ENCODE measurements at regions not wholly inside any gene's neighbourhood (a gene's known extent, or its start where the extent isn't known, plus 50 kb on each side); places are given as distances from the start of the nearest gene placed in this dataset.

GRCh38 chr4:19401301-19402080 lies 850.2 kb upstream of the SLIT2 start:
- Histone ChIP-seq H3K27ac (replicated peaks) (no peak overlapping the region), H3K4me3 (replicated peaks; ENCODE audit: insufficient read depth, low read length) (no peak overlapping the region), H3K27me3 (ENCODE audit: insufficient read depth, poor library complexity, severe bottlenecking) (no peaks in the 10 kb centered on the region)
- TF ChIP-seq POLR2AphosphoS5 (IDR thresholded peaks at IDR 0.05; ENCODE audit: low read depth) (no peak), CTCF (IDR thresholded peaks at IDR 0.05; ENCODE audit: insufficient read depth, low read length) (no peak), SPI1 (IDR thresholded peaks at IDR 0.05; ENCODE audit: borderline replicate concordance, low read depth) (no peak), GABPA (IDR thresholded peaks at IDR 0.05; ENCODE audit: low read depth) (no peak)
- TF ChIP-seq, protein P1, sequence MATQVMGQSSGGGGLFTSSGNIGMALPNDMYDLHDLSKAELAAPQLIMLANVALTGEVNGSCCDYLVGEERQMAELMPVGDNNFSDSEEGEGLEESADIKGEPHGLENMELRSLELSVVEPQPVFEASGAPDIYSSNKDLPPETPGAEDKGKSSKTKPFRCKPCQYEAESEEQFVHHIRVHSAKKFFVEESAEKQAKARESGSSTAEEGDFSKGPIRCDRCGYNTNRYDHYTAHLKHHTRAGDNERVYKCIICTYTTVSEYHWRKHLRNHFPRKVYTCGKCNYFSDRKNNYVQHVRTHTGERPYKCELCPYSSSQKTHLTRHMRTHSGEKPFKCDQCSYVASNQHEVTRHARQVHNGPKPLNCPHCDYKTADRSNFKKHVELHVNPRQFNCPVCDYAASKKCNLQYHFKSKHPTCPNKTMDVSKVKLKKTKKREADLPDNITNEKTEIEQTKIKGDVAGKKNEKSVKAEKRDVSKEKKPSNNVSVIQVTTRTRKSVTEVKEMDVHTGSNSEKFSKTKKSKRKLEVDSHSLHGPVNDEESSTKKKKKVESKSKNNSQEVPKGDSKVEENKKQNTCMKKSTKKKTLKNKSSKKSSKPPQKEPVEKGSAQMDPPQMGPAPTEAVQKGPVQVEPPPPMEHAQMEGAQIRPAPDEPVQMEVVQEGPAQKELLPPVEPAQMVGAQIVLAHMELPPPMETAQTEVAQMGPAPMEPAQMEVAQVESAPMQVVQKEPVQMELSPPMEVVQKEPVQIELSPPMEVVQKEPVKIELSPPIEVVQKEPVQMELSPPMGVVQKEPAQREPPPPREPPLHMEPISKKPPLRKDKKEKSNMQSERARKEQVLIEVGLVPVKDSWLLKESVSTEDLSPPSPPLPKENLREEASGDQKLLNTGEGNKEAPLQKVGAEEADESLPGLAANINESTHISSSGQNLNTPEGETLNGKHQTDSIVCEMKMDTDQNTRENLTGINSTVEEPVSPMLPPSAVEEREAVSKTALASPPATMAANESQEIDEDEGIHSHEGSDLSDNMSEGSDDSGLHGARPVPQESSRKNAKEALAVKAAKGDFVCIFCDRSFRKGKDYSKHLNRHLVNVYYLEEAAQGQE (IDR thresholded peaks at IDR 0.05; ENCODE audit: insufficient replicate concordance, low read depth): no peak
- DNase-seq (ENCODE audit: low read depth in 1 of 2, low spot score in 1 of 2): no peak

DNA sequence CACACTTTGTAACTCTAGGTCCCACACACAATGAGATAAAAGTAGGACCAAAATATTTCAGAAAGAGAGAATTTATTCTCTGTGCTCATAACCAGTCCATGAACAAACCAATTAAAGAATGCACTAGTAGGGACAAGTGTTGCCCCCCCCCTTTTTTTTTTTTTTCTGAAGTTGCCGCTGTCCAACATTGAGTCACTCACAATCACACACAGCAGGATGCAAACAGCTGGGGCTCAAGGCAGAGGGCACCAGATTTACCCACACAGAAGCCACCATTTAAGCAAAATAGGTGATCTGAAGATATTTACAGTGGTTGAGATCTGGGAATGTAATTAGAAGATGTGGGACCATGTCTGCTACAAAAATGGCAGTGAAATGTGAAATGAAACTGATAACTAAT lies 850.9 kb upstream of the SLIT2 start:
- TF ChIP-seq, protein P1 (IDR thresholded peaks at IDR 0.05; ENCODE audit: insufficient replicate concordance, low read depth): no peak
- TF ChIP-seq CTCF (IDR thresholded peaks at IDR 0.05; ENCODE audit: insufficient read depth, low read length): no peak
- no peak for TF ChIP-seq POLR2AphosphoS5 (IDR thresholded peaks at IDR 0.05; ENCODE audit: low read depth)
- TF ChIP-seq SPI1 (IDR thresholded peaks at IDR 0.05; ENCODE audit: borderline replicate concordance, low read depth): no peak
- TF ChIP-seq GABPA (IDR thresholded peaks at IDR 0.05; ENCODE audit: low read depth): no peak
- H3K27me3 ChIP-seq (ENCODE audit: insufficient read depth, poor library complexity, severe bottlenecking): no peaks in the 10 kb centered on the region
- no peak for DNase-seq (ENCODE audit: low read depth in 1 of 2, low spot score in 1 of 2)
- no peak overlapping the region for H3K27ac ChIP-seq (replicated peaks)
- H3K4me3 ChIP-seq (replicated peaks; ENCODE audit: insufficient read depth, low read length): no peak overlapping the region

- no peak overlapping the region for H3K4me3 ChIP-seq (replicated peaks; ENCODE audit: insufficient read depth, low read length)
- no peak overlapping the region for H3K27ac ChIP-seq (replicated peaks)
- DNase-seq (ENCODE audit: low read depth in 1 of 2, low spot score in 1 of 2): no peak
- TF ChIP-seq GABPA (IDR thresholded peaks at IDR 0.05; ENCODE audit: low read depth) (no peak), CTCF (IDR thresholded peaks at IDR 0.05; ENCODE audit: insufficient read depth, low read length) (no peak), POLR2AphosphoS5 (IDR thresholded peaks at IDR 0.05; ENCODE audit: low read depth) (no peak), SPI1 (IDR thresholded peaks at IDR 0.05; ENCODE audit: borderline replicate concordance, low read depth) (no peak)
- TF ChIP-seq, protein P1 (IDR thresholded peaks at IDR 0.05; ENCODE audit: insufficient replicate concordance, low read depth): no peak
- H3K27me3 ChIP-seq (ENCODE audit: insufficient read depth, poor library complexity, severe bottlenecking): no peaks in the 10 kb centered on the region
These were observed 852.7 kb upstream of the SLIT2 start for GRCh38 chr4:19399001-19399400.

Measured in HL-60 (cell line).